Transverse colon (tissue), 4 donors: ENCODE measurements at regions not wholly inside any gene's neighbourhood (a gene's known extent, or its start where the extent isn't known, plus 50 kb on each side); places are given as distances from the start of the nearest gene placed in this dataset.

Source experiments
- DNase-seq: peaks from one replicate; pipeline ENCODE4 v3.0.0-alpha.2; 2019
- H3K27ac ChIP-seq, 4 donors: fragments of 200-600 bp; sonication (generic); 2 replicates each; pipeline ENCODE4 v1.5.1; 2016 to 2018; ENCODE audit warnings: inconsistent platforms in 4 of 4
- H3K27me3 ChIP-seq: fragments of 200-600 bp; sonication (generic); 2 replicates; pipeline ENCODE4 v1.5.1; 2017; ENCODE audit warnings: inconsistent platforms
- H3K36me3 ChIP-seq, 4 donors: fragments of 200-600 bp; sonication (generic); 2 replicates each; pipeline ENCODE4 v1.5.1; 2017 to 2019; ENCODE audit warnings: inconsistent platforms in 4 of 4
- H3K4me1 ChIP-seq, 4 donors: fragments of 200-600 bp; sonication (generic); 2 replicates each; pipeline ENCODE4 v1.5.1; 2017 to 2020; ENCODE audit warnings: inconsistent platforms in 4 of 4
- H3K4me3 ChIP-seq, 4 donors: fragments of 200-600 bp; sonication (generic); 1 replicate in 1 of 4; 2 replicates in 3 of 4; pipeline versions ENCODE4 v1.5.1 to v1.6.1; 2017 to 2019; ENCODE audit warnings: inconsistent platforms in 4 of 4
- H3K9me3 ChIP-seq, 2 donors: fragments of 200-600 bp; sonication (generic); 2 replicates each; pipeline ENCODE4 v1.5.1; 2017 to 2019; ENCODE audit warnings: inconsistent platforms in 2 of 2
- CTCF ChIP-seq, 5 experiments: fragments of 200-600 bp in 3 of 5; fragments of 450-650 bp in 2 of 5; sonication (generic) in 3 of 5; IDR thresholded peaks; 1 replicate in 2 of 5; 2 replicates in 3 of 5; pipeline ENCODE4 v1.5.1; 2016 to 2017; ENCODE audit warnings: antibody characterized with exemption in 5 of 5, inconsistent platforms in 3 of 5, mild to moderate bottlenecking in 2 of 5, moderate library complexity in 1 of 5
- EP300 ChIP-seq: sonication (generic); formaldehyde crosslinking; IDR thresholded peaks from one replicate; pipeline ENCODE4 v1.6.1; 2017; ENCODE audit warnings: antibody characterized with exemption, low read depth
- POLR2A ChIP-seq: fragments of 450-650 bp; IDR thresholded peaks from one replicate; pipeline ENCODE4 v1.6.1; 2016; ENCODE audit warnings: antibody characterized with exemption, mild to moderate bottlenecking, moderate library complexity
- POLR2AphosphoS5 ChIP-seq, 3 donors: sonication (generic); formaldehyde crosslinking; IDR thresholded peaks; one replicate each; pipeline ENCODE4 v1.6.1; 2016; ENCODE audit warnings: antibody characterized with exemption in 3 of 3
- WGBS, 2 donors: methylation state at CpG; one replicate each; pipeline ENCODE4 v1.1.5; 2018; ENCODE audit warnings: low coverage in 1 of 2; 5-methylcytosine and 5-hydroxymethylcytosine counted together
- in situ Hi-C, 4 donors: fragments of 200-750 bp; cut with MboI; loops; one replicate each; pipeline versions ENCODE4 v1.15.0 to v1.15.1; 2017; ENCODE audit warnings: low sequenced_read_pairs in 3 of 4, low pct_ligation_motif_present in 1 of 4, low pct_unique_long_range_greater_than_20kb in 1 of 4
- intact Hi-C: fragments of 100-400 bp; cut with DNase I; formaldehyde crosslinking; loops from one replicate; pipeline ENCODE4 v1.15.1; 2023; ENCODE audit warnings: low total_unique reads

- Histone ChIP-seq H3K27ac (no peak overlapping the region), H3K4me1 (no peaks in the 10 kb centered on the region), H3K4me3 (no peak overlapping the region), H3K9me3 (no peaks in the 10 kb centered on the region), H3K36me3 (no peaks in the 10 kb centered on the region), H3K27me3 (peaks cover 21% of the 10 kb centered on the region)
- no peak for DNase-seq
- 7 to 18% methylated on average over 1 of the region's 1 CpG for WGBS, 2 donors
- TF ChIP-seq CTCF (IDR thresholded peaks at IDR 0.05) = no peak
- TF ChIP-seq POLR2A = no peak
- TF ChIP-seq POLR2AphosphoS5 (IDR thresholded peaks at IDR 0.05) = no peak
- TF ChIP-seq EP300 = no peak
- intact Hi-C loops (no loop called here), in situ Hi-C loops (no loop called here)
Observed at GRCh38 chr21:41048145-41048544, 119.8 kb upstream of the BACE2 start.

- intact Hi-C loops (no loop called here), in situ Hi-C loops (no loop called here)
- DNase-seq = no peak
- no peaks in the 10 kb centered on the region for H3K9me3 ChIP-seq
- H3K4me1 ChIP-seq = no peaks in the 10 kb centered on the region
- no peak overlapping the region for H3K4me3 ChIP-seq
- WGBS, 2 donors = 65 to 70% methylated on average over 5 of the region's 5 CpGs
- H3K36me3 ChIP-seq = no peaks in the 10 kb centered on the region
- no peak overlapping the region for H3K27ac ChIP-seq
- no peak for TF ChIP-seq EP300
- no peak for TF ChIP-seq POLR2A
- no peak for TF ChIP-seq CTCF (IDR thresholded peaks at IDR 0.05)
- no peak for TF ChIP-seq POLR2AphosphoS5 (IDR thresholded peaks at IDR 0.05)
- H3K27me3 ChIP-seq = peaks cover 21% of the 10 kb centered on the region
Observed at GRCh38 chr21:41048623-41049022, 119.3 kb upstream of the BACE2 start.

GRCh38 chr21:41052820-41053555, 115.0 kb upstream of the BACE2 start:
- H3K27ac ChIP-seq = no peak overlapping the region
- intact Hi-C loops (no loop called here), in situ Hi-C loops (loop anchor here (25.0 kb wide), 3 partner anchors 591 to 916 kb away; no protein-coding TSS in a partner anchor)
- no peaks in the 10 kb centered on the region for H3K27me3 ChIP-seq
- WGBS, 2 donors = 80 to 85% methylated on average over 7 to 15 of the region's 15 CpGs
- H3K4me1 ChIP-seq = no peaks in the 10 kb centered on the region
- H3K36me3 ChIP-seq = no peaks in the 10 kb centered on the region
- H3K9me3 ChIP-seq = no peaks in the 10 kb centered on the region
- no peak overlapping the region for H3K4me3 ChIP-seq
- no peak for DNase-seq
- TF ChIP-seq POLR2AphosphoS5 (IDR thresholded peaks at IDR 0.05) = no peak
- no peak for TF ChIP-seq EP300
- TF ChIP-seq CTCF (IDR thresholded peaks at IDR 0.05) = no peak
- no peak for TF ChIP-seq POLR2A

GRCh38 chr21:41054018-41054578, 113.9 kb upstream of the BACE2 start:
- Histone ChIP-seq H3K27ac (no peak overlapping the region), H3K36me3 (no peaks in the 10 kb centered on the region), H3K4me1 (no peaks in the 10 kb centered on the region), H3K9me3 (no peaks in the 10 kb centered on the region), H3K27me3 (no peaks in the 10 kb centered on the region), H3K4me3 (no peak overlapping the region)
- 58 to 97% methylated on average over 2 to 6 of the region's 6 CpGs for WGBS, 2 donors
- intact Hi-C loops (no loop called here), in situ Hi-C loops (loop anchor here (25.0 kb wide), 3 partner anchors 592 to 917 kb away; no protein-coding TSS in a partner anchor)
- TF ChIP-seq CTCF (IDR thresholded peaks at IDR 0.05) = no peak
- TF ChIP-seq POLR2A = no peak
- no peak for TF ChIP-seq POLR2AphosphoS5 (IDR thresholded peaks at IDR 0.05)
- no peak for TF ChIP-seq EP300
- DNase-seq = no peak
